WERI-Rb-1 (cell line): ENCODE measurements at regions not wholly inside any gene's neighbourhood (a gene's known extent, or its start where the extent isn't known, plus 50 kb on each side); places are given as distances from the start of the nearest gene placed in this dataset.
"Not testable (repeated sequence)": the region's sequence is repeated elsewhere in the genome, so short reads cannot be mapped to it uniquely, and the experiment has no call there.

ENCODE experiments used
- DNase-seq: peaks from one replicate; pipeline ENCODE4 v3.0.0-alpha.2; 2020
- H3K27ac ChIP-seq: fragments of 250-450 bp; sonication (Bioruptor Pico); 2 replicates; pipeline ENCODE4 v1.5.1; 2020; ENCODE audit warnings: mild to moderate bottlenecking, moderate library complexity
- H3K27me3 ChIP-seq: fragments of 250-450 bp; sonication (Bioruptor Pico); 2 replicates; pipeline ENCODE4 v1.5.1; 2021; ENCODE audit warnings: mild to moderate bottlenecking, low read depth, moderate library complexity; ENCODE audit not compliant: insufficient read depth, severe bottlenecking
- H3K36me3 ChIP-seq: fragments of 250-450 bp; sonication (Bioruptor Pico); 2 replicates; pipeline ENCODE4 v1.5.1; 2020; ENCODE audit warnings: mild to moderate bottlenecking, moderate library complexity
- H3K4me3 ChIP-seq: 2 replicates; pipeline ENCODE4 v1.5.1; 2011; ENCODE audit warnings: low read depth, mild to moderate bottlenecking, control low read depth, low read length
- H3K9me3 ChIP-seq: fragments of 250-450 bp; sonication (Bioruptor Pico); 2 replicates; pipeline ENCODE4 v1.5.1; 2021; ENCODE audit warnings: mild to moderate bottlenecking, moderate library complexity; ENCODE audit not compliant: severe bottlenecking
- TF ChIP-seq, protein P1 (sequence below): IDR thresholded peaks from 2 replicates; pipeline ENCODE4 v1.5.1; 2011; ENCODE audit warnings: low read depth, mild to moderate bottlenecking, control low read depth, inconsistent platforms, low read length

DNA sequence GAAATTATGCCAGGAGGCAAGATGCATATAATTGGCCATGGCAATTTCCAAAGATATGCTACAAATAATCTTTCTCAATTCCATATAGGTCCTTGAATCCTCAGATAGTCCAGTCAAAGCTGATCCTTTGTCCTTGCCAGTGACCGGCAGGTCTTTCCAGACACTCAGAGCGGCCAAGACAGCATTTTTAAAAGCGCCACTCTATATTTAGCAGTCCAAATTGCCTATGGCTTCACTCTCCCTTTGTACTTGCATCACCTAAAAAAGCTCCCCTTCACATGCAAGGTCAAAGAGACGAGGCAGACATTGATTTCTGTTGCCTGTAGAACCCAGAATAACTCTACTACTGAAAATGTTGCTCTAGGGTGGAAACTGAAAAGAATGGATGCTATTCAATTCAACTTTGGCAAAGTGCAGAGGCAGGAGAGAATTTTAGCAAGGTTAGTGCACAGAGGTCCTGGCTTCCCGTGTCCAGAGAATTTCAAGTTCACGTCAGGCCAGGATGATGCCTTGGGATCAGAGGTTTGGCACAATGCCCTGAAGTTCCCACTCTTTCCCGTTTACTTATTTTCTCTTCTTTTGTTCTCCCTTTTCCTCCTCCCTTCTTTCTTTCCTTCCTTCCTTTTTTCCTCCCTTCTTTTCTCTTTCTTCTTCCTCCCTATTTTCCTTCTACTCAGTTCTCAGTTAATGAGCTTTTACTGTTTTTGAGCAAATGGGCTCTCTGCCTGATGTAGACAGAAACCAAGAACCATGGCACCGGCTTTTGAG is 108.5 kb downstream of the KCNK1 start:
- Histone ChIP-seq H3K9me3 (peaks cover 10% of the 10 kb centered on the region), H3K27ac (no peak overlapping the region), H3K36me3 (no peaks in the 10 kb centered on the region), H3K27me3 (peaks cover 96% of the 10 kb centered on the region), H3K4me3 (no peak overlapping the region)
- DNase-seq, result no peak
- TF ChIP-seq, protein P1, sequence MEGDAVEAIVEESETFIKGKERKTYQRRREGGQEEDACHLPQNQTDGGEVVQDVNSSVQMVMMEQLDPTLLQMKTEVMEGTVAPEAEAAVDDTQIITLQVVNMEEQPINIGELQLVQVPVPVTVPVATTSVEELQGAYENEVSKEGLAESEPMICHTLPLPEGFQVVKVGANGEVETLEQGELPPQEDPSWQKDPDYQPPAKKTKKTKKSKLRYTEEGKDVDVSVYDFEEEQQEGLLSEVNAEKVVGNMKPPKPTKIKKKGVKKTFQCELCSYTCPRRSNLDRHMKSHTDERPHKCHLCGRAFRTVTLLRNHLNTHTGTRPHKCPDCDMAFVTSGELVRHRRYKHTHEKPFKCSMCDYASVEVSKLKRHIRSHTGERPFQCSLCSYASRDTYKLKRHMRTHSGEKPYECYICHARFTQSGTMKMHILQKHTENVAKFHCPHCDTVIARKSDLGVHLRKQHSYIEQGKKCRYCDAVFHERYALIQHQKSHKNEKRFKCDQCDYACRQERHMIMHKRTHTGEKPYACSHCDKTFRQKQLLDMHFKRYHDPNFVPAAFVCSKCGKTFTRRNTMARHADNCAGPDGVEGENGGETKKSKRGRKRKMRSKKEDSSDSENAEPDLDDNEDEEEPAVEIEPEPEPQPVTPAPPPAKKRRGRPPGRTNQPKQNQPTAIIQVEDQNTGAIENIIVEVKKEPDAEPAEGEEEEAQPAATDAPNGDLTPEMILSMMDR, result no peak

DNA sequence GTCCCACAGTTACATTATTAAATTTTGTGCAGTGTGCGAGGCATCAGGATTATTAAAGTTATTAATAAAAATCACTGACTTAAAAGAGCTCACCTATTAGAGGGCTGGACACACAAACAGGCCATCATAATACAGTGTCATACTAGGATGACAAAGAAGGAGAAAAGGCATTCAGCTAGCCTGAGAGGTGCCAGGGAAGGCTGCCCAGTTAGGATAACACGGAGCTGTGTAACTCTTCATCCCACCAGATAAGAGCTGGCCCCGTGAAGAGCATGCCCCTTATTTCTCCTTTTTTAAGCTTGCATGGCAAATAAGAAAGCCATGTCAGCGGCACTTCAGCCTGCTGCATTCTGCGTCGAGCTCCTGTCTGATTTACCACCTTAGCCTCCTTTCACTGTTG is 109.5 kb downstream of the KCNK1 start:
- TF ChIP-seq, protein P1, result no peak
- no peak overlapping the region for H3K27ac ChIP-seq
- no peaks in the 10 kb centered on the region for H3K36me3 ChIP-seq
- no peak for DNase-seq
- no peak overlapping the region for H3K4me3 ChIP-seq
- peaks cover 10% of the 10 kb centered on the region for H3K9me3 ChIP-seq
- peaks cover 96% of the 10 kb centered on the region for H3K27me3 ChIP-seq

DNA sequence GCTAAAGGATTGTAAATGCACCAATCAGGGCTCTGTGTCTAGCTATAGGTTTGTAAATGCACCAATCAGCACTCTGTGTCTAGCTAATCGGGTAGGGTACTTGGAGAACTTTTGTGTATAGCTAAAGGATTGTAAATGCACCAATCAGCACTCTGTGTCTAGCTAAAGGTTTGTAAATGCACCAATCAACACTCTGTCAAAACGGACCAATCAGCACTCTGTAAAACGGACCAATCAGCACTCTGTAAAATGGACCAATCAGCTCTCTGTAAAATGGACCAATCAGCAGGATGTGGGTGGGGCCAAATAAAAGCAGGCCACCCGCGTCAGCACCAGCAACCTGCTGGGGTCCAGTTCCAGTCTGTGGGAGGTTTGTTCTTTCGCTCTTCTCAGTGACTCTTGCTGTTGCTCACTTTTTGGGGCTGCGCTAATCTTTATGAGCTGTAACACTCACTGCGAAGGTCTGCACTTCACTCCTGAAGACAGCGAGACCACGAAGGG is 110.3 kb downstream of the KCNK1 start:
- not testable (repeated sequence) for H3K27ac ChIP-seq, H3K4me3 ChIP-seq, H3K36me3 ChIP-seq, DNase-seq
- H3K9me3 ChIP-seq, result peaks cover 10% of the 10 kb centered on the region
- H3K27me3 ChIP-seq, result peaks cover 95% of the 10 kb centered on the region

DNA sequence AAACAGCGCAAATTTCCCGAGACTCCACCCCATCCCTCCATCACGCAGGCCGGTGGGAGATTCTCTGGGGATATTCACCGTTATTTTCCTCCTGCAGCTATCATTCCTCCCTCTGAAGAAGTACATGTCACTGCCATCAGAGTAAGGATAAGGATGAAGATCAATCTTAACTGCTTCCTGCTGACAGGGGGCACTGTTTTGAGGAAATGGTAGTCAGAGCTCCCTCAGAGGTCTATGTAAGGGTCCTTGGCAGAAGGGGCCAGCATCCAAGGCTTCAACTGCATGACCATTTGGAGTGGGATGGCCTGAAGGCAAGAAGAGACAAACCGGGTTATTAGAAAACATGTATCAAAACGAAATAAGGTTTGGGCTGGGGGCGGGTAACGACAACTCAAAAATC is 111.5 kb downstream of the KCNK1 start:
- TF ChIP-seq, protein P1, result no peak
- peaks cover 86% of the 10 kb centered on the region for H3K27me3 ChIP-seq
- H3K27ac ChIP-seq, result no peak overlapping the region
- DNase-seq, result no peak
- H3K9me3 ChIP-seq, result peaks cover 10% of the 10 kb centered on the region
- H3K36me3 ChIP-seq, result no peaks in the 10 kb centered on the region
- no peak overlapping the region for H3K4me3 ChIP-seq

DNA sequence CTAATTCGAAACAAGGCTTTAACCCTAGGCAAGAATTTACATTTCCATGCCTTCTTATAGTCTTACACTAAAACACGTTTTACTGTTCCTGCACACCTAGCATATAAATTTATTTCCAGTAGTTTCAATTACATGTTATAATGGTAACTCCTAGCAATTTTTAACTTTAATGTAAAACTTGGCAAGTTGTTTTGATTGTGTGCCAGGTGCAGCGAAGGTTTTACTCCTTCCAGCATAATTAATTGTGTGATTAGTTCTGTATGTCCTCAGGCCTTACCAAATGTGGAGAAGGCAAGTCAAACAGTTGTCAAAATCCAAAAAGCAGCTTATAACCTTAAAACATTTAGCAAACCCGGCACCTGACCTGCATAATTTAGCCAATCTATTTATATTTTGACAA is 114.8 kb downstream of the KCNK1 start:
- TF ChIP-seq, protein P1, result no peak

DNA sequence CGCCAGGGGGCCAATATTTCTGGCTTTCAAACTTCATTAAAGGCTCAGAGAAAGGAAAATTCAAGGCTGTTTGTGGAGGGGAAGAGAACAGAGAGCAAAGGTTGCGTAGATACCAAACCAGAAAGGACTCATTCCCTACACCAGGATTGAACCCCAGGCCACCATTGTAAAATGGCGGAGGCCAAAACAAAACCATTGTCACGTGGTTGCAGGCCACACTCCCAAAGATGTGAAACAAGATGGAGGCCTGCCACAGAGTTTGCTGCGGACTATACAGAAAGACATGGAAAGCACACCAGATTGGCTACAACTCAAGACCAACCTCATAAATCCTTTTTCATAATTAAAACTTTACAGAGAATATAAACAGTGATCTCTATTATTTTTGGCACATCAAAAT is 116.5 kb downstream of the KCNK1 start:
- no peak overlapping the region for H3K4me3 ChIP-seq
- H3K27ac ChIP-seq, result no peak overlapping the region
- DNase-seq, result no peak
- H3K27me3 ChIP-seq, result peaks cover 84% of the 10 kb centered on the region
- no peaks in the 10 kb centered on the region for H3K36me3 ChIP-seq
- H3K9me3 ChIP-seq, result no peaks in the 10 kb centered on the region
- TF ChIP-seq, protein P1, result no peak

More for the DNA sequence above, 114.8 kb downstream of the KCNK1 start:
- no peak for DNase-seq
- Histone ChIP-seq H3K27me3 (peaks cover 82% of the 10 kb centered on the region), H3K36me3 (no peaks in the 10 kb centered on the region), H3K9me3 (peaks cover 10% of the 10 kb centered on the region), H3K4me3 (no peak overlapping the region), H3K27ac (no peak overlapping the region)
